ENCODE measurements at regions not wholly inside any gene's neighbourhood (a gene's known extent, or its start where the extent isn't known, plus 50 kb on each side); places are given as distances from the start of the nearest gene placed in this dataset.

GRCh38 chr3:87167628-87168456 is 59.3 kb upstream of the CHMP2B start:
- CTCF ChIA-PET (ENCODE audit: unreplicated experiment), result no interaction called here
- no peak overlapping the region for H2AFZ ChIP-seq (ENCODE audit: low read length)
- TF ChIP-seq CTCF (conservative IDR thresholded peaks at IDR 0.05; ENCODE audit: low read length) (peak; percentile 89), EZH2phosphoT487 (IDR thresholded peaks at IDR 0.05; ENCODE audit: borderline replicate concordance, low read depth, low read length) (no peak)

GRCh38 chr3:87164245-87164644 is 62.9 kb upstream of the CHMP2B start:
- Histone ChIP-seq H3K79me2 (ENCODE audit: insufficient read depth, low read depth, low read length) (no peaks in the 10 kb centered on the region), H3K9me2 (ENCODE audit: insufficient read depth, low read length) (no peaks in the 10 kb centered on the region), H4K20me1 (ENCODE audit: insufficient read depth, low read length) (no peaks in the 10 kb centered on the region), H3K27ac (ENCODE audit: low read depth, low read length, poor library complexity, severe bottlenecking) (no peak overlapping the region), H3K4me1 (ENCODE audit: insufficient read depth, low read length, poor library complexity, severe bottlenecking) (no peaks in the 10 kb centered on the region), H2AFZ (ENCODE audit: low read length) (no peak overlapping the region), H3K4me3 (ENCODE audit: low read depth, low read length, poor library complexity, severe bottlenecking) (no peak overlapping the region), H3K9me3 (ENCODE audit: low read length) (no peaks in the 10 kb centered on the region), H3K36me3 (ENCODE audit: insufficient read depth, low read length) (no peaks in the 10 kb centered on the region), H3K4me2 (ENCODE audit: low read length) (no peak overlapping the region)
- no peak for DNase-seq (ENCODE audit: low spot score)
- intact Hi-C loops (cut with micrococcal nuclease; ENCODE audit: unreplicated experiment), result loop anchor here (10.0 kb wide), 1 partner anchor 459 kb away; no protein-coding TSS in a partner anchor
- ChIA-PET CTCF (ENCODE audit: unreplicated experiment) (no interaction called here), POLR2A (interaction anchor here (0.7 to 1.0 kb wide), 2 partner anchors 47 to 169 kb away, joined by 3 to 7 read pairs; no protein-coding TSS in a partner anchor)
- TF ChIP-seq EZH2phosphoT487 (IDR thresholded peaks at IDR 0.05; ENCODE audit: borderline replicate concordance, low read depth, low read length) (no peak), CTCF (conservative IDR thresholded peaks at IDR 0.05; ENCODE audit: low read length) (no peak)
- no TSS peak for BruUV-seq (replicated peaks)

More at GRCh38 chr3:87167628-87168456, 59.3 kb upstream of the CHMP2B start:
- BruUV-seq (replicated peaks), result no TSS peak
- Histone ChIP-seq H3K9me2 (ENCODE audit: insufficient read depth, low read length) (no peaks in the 10 kb centered on the region), H3K9me3 (ENCODE audit: low read length) (no peaks in the 10 kb centered on the region), H4K20me1 (ENCODE audit: insufficient read depth, low read length) (no peaks in the 10 kb centered on the region), H3K36me3 (ENCODE audit: insufficient read depth, low read length) (no peaks in the 10 kb centered on the region), H3K79me2 (ENCODE audit: insufficient read depth, low read depth, low read length) (no peaks in the 10 kb centered on the region), H3K4me3 (ENCODE audit: low read depth, low read length, poor library complexity, severe bottlenecking) (no peak overlapping the region), H3K4me2 (ENCODE audit: low read length) (peak overlapping the region; percentile 18; the same call in 1 of the 2 replicates), H3K4me1 (ENCODE audit: insufficient read depth, low read length, poor library complexity, severe bottlenecking) (no peaks in the 10 kb centered on the region), H3K27ac (ENCODE audit: low read depth, low read length, poor library complexity, severe bottlenecking) (no peak overlapping the region)
- peak; percentile 46 for DNase-seq (ENCODE audit: low spot score)
- POLR2A ChIA-PET, result no interaction called here
- intact Hi-C loops (cut with micrococcal nuclease; ENCODE audit: unreplicated experiment), result loop anchor here (1.0 to 10.0 kb wide), 3 partner anchors 196 to 463 kb away; no protein-coding TSS in a partner anchor

GRCh38 chr3:87161851-87162250 is 65.3 kb upstream of the CHMP2B start:
- intact Hi-C loops (cut with micrococcal nuclease; ENCODE audit: unreplicated experiment), result loop anchor here (10.0 kb wide), 1 partner anchor 457 kb away; no protein-coding TSS in a partner anchor
- no peaks in the 10 kb centered on the region for H3K36me3 ChIP-seq (ENCODE audit: insufficient read depth, low read length)
- H3K27ac ChIP-seq (ENCODE audit: low read depth, low read length, poor library complexity, severe bottlenecking), result no peak overlapping the region
- POLR2A ChIA-PET, result no interaction called here
- H3K9me2 ChIP-seq (ENCODE audit: insufficient read depth, low read length), result no peaks in the 10 kb centered on the region
- H2AFZ ChIP-seq (ENCODE audit: low read length), result no peak overlapping the region
- no TSS peak for BruUV-seq (replicated peaks)
- no peak overlapping the region for H3K4me2 ChIP-seq (ENCODE audit: low read length)
- CTCF ChIA-PET (ENCODE audit: unreplicated experiment), result no interaction called here
- no peaks in the 10 kb centered on the region for H4K20me1 ChIP-seq (ENCODE audit: insufficient read depth, low read length)
- TF ChIP-seq CTCF (conservative IDR thresholded peaks at IDR 0.05; ENCODE audit: low read length), result no peak
- TF ChIP-seq EZH2phosphoT487 (IDR thresholded peaks at IDR 0.05; ENCODE audit: borderline replicate concordance, low read depth, low read length), result no peak
- no peak for DNase-seq (ENCODE audit: low spot score)
- H3K4me3 ChIP-seq (ENCODE audit: low read depth, low read length, poor library complexity, severe bottlenecking), result no peak overlapping the region
- no peaks in the 10 kb centered on the region for H3K79me2 ChIP-seq (ENCODE audit: insufficient read depth, low read depth, low read length)
- no peaks in the 10 kb centered on the region for H3K4me1 ChIP-seq (ENCODE audit: insufficient read depth, low read length, poor library complexity, severe bottlenecking)
- H3K9me3 ChIP-seq (ENCODE audit: low read length), result no peaks in the 10 kb centered on the region

Data from OCI-LY7 (cell line).